ENCODE measurements at regions not wholly inside any gene's neighbourhood (a gene's known extent, or its start where the extent isn't known, plus 50 kb on each side); places are given as distances from the start of the nearest gene placed in this dataset.
"Not testable (repeated sequence)": the region's sequence is repeated elsewhere in the genome, so short reads cannot be mapped to it uniquely, and the experiment has no call there.

- TF ChIP-seq, protein P1, sequence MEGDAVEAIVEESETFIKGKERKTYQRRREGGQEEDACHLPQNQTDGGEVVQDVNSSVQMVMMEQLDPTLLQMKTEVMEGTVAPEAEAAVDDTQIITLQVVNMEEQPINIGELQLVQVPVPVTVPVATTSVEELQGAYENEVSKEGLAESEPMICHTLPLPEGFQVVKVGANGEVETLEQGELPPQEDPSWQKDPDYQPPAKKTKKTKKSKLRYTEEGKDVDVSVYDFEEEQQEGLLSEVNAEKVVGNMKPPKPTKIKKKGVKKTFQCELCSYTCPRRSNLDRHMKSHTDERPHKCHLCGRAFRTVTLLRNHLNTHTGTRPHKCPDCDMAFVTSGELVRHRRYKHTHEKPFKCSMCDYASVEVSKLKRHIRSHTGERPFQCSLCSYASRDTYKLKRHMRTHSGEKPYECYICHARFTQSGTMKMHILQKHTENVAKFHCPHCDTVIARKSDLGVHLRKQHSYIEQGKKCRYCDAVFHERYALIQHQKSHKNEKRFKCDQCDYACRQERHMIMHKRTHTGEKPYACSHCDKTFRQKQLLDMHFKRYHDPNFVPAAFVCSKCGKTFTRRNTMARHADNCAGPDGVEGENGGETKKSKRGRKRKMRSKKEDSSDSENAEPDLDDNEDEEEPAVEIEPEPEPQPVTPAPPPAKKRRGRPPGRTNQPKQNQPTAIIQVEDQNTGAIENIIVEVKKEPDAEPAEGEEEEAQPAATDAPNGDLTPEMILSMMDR (IDR thresholded peaks at IDR 0.05; ENCODE audit: low read depth, low read length), result no peak
- H3K4me3 ChIP-seq (replicated peaks in 1 of 2; ENCODE audit: low read depth in 2 of 2, low read length in 2 of 2), result no peak overlapping the region
- no peak for DNase-seq (ENCODE audit: low read depth in 2 of 2)
Measured at GRCh38 chr2:241966647-241967466, 97.3 kb downstream of the RTP5 start.

GRCh38 chr2:241967467-241968144 is 98.1 kb downstream of the RTP5 start:
- DNase-seq (ENCODE audit: low read depth in 2 of 2), result no peak
- H3K4me3 ChIP-seq (replicated peaks in 1 of 2; ENCODE audit: low read depth in 2 of 2, low read length in 2 of 2), result no peak overlapping the region
- TF ChIP-seq, protein P1 (IDR thresholded peaks at IDR 0.05; ENCODE audit: low read depth, low read length), result no peak

GRCh38 chr2:241968417-241968816 is 98.9 kb downstream of the RTP5 start:
- TF ChIP-seq, protein P1 (IDR thresholded peaks at IDR 0.05; ENCODE audit: low read depth, low read length), result no peak

GRCh38 chr2:241969182-241969581 is 99.7 kb downstream of the RTP5 start:
- H3K4me3 ChIP-seq (replicated peaks in 1 of 2; ENCODE audit: low read depth in 2 of 2, low read length in 2 of 2); DNase-seq (ENCODE audit: low read depth in 2 of 2): not testable (repeated sequence)

More at GRCh38 chr2:241968417-241968816, 98.9 kb downstream of the RTP5 start:
- DNase-seq (ENCODE audit: low read depth in 2 of 2), result no peak
- no peak overlapping the region for H3K4me3 ChIP-seq (replicated peaks in 1 of 2; ENCODE audit: low read depth in 2 of 2, low read length in 2 of 2)

GRCh38 chr2:241970716-241971115 is 101.2 kb downstream of the RTP5 start:
- TF ChIP-seq, protein P1 (IDR thresholded peaks at IDR 0.05; ENCODE audit: low read depth, low read length), result no peak

GRCh38 chr2:241974096-241974495 is 104.6 kb downstream of the RTP5 start:
- TF ChIP-seq, protein P1 (IDR thresholded peaks at IDR 0.05; ENCODE audit: low read depth, low read length), result no peak
- no peak overlapping the region for H3K4me3 ChIP-seq (replicated peaks in 1 of 2; ENCODE audit: low read depth in 2 of 2, low read length in 2 of 2)
- DNase-seq (ENCODE audit: low read depth in 2 of 2), result no peak

More at GRCh38 chr2:241970716-241971115, 101.2 kb downstream of the RTP5 start:
- no peak overlapping the region for H3K4me3 ChIP-seq (replicated peaks in 1 of 2; ENCODE audit: low read depth in 2 of 2, low read length in 2 of 2)
- DNase-seq (ENCODE audit: low read depth in 2 of 2), result no peak

DNA sequence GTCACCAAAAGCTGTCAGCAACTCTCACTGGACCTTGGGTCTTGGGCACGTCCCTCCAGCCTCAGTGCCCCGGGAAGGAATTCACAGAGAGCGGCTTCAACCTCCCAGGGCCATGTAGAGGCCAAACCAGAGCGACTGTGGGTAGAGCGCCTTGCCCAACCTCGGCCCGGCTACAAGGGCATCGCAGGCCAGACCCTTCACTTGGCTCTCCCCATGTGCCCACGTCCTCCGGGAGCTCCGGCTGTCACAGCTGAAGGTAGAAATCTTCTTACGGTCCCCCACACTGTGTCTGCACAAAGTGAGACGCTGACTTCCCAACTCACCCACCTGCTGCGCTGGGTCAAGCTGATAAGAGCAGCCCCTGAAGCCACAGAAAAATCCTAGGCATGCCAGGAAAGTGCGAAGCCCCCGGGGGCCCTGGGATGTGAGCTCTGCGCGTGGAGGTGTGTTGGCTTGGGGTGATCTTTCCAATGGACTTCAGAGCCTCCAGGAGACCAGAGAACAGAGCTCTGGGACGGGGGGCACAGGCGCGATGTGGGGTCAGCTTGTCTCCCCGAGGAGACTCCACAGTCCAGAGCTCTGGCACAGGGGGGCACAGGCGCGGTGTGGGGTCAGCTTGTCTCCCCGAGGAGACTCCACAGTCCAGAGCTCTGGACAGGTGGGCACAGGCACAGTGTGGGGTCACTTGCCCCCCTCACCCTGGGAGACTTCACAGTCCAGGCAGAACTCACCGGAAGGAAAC is 105.5 kb downstream of the RTP5 start:
- H3K4me3 ChIP-seq (replicated peaks in 1 of 2; ENCODE audit: low read depth in 2 of 2, low read length in 2 of 2), result no peak overlapping the region
- TF ChIP-seq, protein P1 (IDR thresholded peaks at IDR 0.05; ENCODE audit: low read depth, low read length), result no peak
- DNase-seq (ENCODE audit: low read depth in 2 of 2), result no peak

Measured in cardiac fibroblast (primary cell).